Frontal cortex (tissue), 3 donors: ENCODE measurements at regions not wholly inside any gene's neighbourhood (a gene's known extent, or its start where the extent isn't known, plus 50 kb on each side); places are given as distances from the start of the nearest gene placed in this dataset.

Experiments used
- DNase-seq, 2 donors: peaks; one replicate each; pipeline ENCODE4 v3.0.0; 2012; ENCODE audit warnings: low spot score in 2 of 2
- FAIRE-seq: peaks from 2 replicates; lab custom pipeline; 2012; peaks lifted over from hg19 to GRCh38; lab: Jason Lieb, UNC
- donor health status: control.
- donor health status: control.
- donor health status: control.

- DNase-seq (no peak), FAIRE-seq (no peak)
Observed at GRCh38 chr13:44259045-44260027, 114.3 kb upstream of the SERP2 start.

- DNase-seq (no peak), FAIRE-seq (no peak)
Observed at GRCh38 chr13:44260336-44260735, 113.3 kb upstream of the SERP2 start.

DNA sequence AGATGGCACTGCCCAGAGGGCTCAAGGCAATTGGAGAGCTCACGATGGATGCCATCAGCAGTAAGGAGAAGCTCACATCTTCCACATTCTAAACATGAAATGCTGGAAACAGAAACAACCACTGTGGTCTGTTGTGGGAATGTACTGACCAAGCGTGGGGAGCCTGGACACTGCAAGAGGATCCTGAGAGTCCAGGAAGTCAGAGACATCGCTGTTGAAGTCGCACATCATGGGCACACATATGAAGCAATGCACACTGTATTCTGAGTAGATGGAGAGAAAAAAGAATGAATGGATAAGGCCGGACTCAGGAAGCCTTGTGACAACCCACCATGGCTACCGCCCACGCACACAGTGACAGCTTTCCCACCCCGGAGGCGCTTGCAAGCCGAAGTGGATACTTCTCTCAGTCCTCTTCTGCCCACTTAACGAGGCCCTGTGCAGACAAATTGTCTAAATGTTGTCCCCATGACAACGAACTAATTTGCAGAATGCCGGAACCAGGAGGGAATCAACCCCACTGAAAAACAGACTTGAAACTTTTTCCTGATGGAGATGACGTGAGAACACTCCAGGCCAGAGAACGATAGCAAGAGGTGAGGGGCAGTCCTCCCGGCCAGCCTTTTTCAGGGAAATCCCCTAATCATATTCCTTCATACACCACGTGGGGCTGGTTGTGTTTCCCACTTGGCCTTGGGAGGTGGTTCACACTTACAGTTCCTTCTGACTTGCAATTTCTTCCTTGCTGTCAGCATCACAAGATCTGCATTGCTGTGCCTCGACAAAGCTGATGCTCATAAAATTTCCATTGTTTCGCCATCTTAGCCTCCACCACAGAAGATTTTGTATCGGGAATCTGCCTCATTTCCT is 109.6 kb upstream of the SERP2 start:
- DNase-seq (no peak), FAIRE-seq (no peak)

- FAIRE-seq (no peak), DNase-seq (no peak)
Observed at GRCh38 chr13:44266305-44266704, 107.3 kb upstream of the SERP2 start.

- FAIRE-seq = no peak
Observed at GRCh38 chr13:44266772-44267171, 106.9 kb upstream of the SERP2 start.

GRCh38 chr13:44267203-44267602 is 106.4 kb upstream of the SERP2 start:
- FAIRE-seq = no peak

More at GRCh38 chr13:44266772-44267171, 106.9 kb upstream of the SERP2 start:
- DNase-seq = no peak

GRCh38 chr13:44267980-44268379 is 105.6 kb upstream of the SERP2 start:
- no peak for DNase-seq
- FAIRE-seq = no peak

More at GRCh38 chr13:44267203-44267602, 106.4 kb upstream of the SERP2 start:
- no peak for DNase-seq

GRCh38 chr13:44268980-44269379 is 104.6 kb upstream of the SERP2 start:
- FAIRE-seq = no peak

GRCh38 chr13:44270150-44270549 is 103.5 kb upstream of the SERP2 start:
- FAIRE-seq (no peak), DNase-seq (no peak)

More at GRCh38 chr13:44268980-44269379, 104.6 kb upstream of the SERP2 start:
- no peak for DNase-seq

GRCh38 chr13:44271031-44271455 is 102.6 kb upstream of the SERP2 start:
- no peak for FAIRE-seq

DNA sequence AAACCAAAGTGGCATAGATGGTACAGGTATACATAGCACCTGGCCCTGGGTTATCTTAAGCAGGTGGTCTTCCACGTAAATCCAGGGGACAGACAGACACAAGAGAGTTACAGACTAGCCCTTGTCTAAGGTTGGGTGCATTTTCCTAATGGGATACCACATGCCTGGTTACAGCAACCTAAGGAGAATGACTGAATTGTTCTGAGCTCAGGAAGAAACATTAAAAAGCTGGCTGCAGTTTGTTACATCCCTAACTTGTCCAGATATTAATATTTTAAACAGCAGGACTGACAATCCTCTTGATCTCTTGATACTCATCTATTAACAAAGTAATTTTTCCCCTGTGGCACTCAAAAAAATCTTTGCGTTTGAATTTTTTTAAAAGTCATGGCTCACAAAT is 102.2 kb upstream of the SERP2 start:
- DNase-seq = no peak
- no peak for FAIRE-seq

More at GRCh38 chr13:44271031-44271455, 102.6 kb upstream of the SERP2 start:
- no peak for DNase-seq

GRCh38 chr13:44271915-44272341 is 101.7 kb upstream of the SERP2 start:
- FAIRE-seq = no peak
- DNase-seq = no peak

- DNase-seq (no peak), FAIRE-seq (no peak)
Observed at GRCh38 chr13:44272692-44273091, 100.9 kb upstream of the SERP2 start.

- FAIRE-seq (no peak), DNase-seq (no peak)
Observed at GRCh38 chr13:44273216-44273615, 100.4 kb upstream of the SERP2 start.

GRCh38 chr13:44273991-44274770 is 99.4 kb upstream of the SERP2 start:
- FAIRE-seq (no peak), DNase-seq (no peak)

DNA sequence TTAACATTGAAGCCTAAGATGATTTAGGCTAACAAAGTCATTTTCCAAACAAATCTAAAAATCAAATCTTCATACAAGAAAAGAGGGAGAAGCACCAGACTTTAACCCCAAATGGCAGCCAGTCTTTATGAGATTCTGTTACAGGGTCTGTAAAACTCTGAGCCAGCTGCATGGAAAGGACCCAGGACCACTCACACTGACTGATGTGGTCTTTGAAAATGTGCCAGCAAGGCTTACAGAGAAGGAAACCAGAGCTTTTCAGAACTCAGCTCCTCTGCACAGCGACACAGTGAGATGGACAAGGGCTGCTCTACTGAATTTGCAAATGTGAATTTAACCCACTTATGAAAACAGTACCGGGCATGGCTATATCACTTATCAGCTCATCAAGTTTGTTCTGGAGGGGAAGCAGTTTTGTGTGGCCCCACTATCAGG is 98.8 kb upstream of the SERP2 start:
- FAIRE-seq (no peak), DNase-seq (no peak)

DNA sequence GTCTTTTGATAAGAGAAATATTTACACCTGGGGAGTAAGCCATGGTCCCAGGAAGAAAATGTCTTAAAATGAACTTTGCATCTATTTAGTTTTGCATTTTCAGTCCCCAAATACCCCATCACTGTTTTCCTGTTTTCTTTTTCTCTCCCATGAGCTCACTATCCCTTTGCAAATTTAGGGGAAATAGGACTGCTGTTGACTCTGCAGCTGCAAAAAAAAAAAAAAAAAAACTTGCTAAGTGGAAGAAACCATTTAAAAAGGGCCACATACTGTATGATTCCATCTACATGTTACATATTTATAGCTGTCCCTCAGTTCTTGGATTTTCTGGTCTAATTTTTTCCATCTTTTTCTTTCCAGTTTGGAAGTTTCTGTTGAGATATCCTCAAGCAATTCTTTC is 98.2 kb upstream of the SERP2 start:
- FAIRE-seq = no peak
- no peak for DNase-seq

DNA sequence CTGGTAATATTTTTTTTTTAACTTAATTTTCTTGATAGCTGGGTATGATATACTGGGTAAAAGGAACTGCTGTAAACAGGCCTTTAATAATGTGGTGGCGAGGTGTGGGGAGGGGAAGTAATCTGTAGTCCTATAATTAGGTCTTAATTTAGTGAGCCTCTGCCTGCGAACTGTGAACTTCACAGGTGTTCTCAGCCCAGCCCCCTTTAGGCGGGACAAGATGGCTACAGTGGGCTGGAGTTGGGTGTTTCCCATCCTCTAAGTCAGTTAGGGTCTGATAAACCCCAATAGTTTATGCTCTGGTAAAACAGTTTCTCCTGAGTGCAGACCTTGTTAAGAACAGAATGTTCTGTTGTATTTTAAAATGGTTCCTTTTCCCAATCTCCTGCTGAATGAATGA is 97.6 kb upstream of the SERP2 start:
- DNase-seq = no peak
- FAIRE-seq = no peak

- no peak for FAIRE-seq
Observed at GRCh38 chr13:44277459-44277858, 96.2 kb upstream of the SERP2 start.

GRCh38 chr13:44278166-44278565 is 95.5 kb upstream of the SERP2 start:
- no peak for FAIRE-seq
- no peak for DNase-seq

More at GRCh38 chr13:44277459-44277858, 96.2 kb upstream of the SERP2 start:
- no peak for DNase-seq
